GM10248 (cell line): ENCODE measurements at regions not wholly inside any gene's neighbourhood (a gene's known extent, or its start where the extent isn't known, plus 50 kb on each side); places are given as distances from the start of the nearest gene placed in this dataset.
"Not testable (repeated sequence)": the region's sequence is repeated elsewhere in the genome, so short reads cannot be mapped to it uniquely, and the experiment has no call there.

Source experiments
- CTCF ChIA-PET: fragments of 300-600 bp; sonication (Branson Sonifier 250); formaldehyde crosslinking; extraction: SDS; loops from one replicate; lab custom pipeline; 2021; ENCODE audit warnings: antibody characterized with exemption; lab: Yijun Ruan, JAX
- POLR2A ChIA-PET: fragments of 350-650 bp; sonication (Branson Sonifier 250); formaldehyde crosslinking; extraction: SDS; loops from one replicate; lab custom pipeline; 2020; ENCODE audit warnings: antibody characterized with exemption; lab: Yijun Ruan, JAX
- DNase-seq: peaks from one replicate; pipeline ENCODE4 v3.0.0; 2012; ENCODE audit errors: extremely low spot score
- TF ChIP-seq, protein P1 (sequence below): IDR thresholded peaks from 2 replicates; pipeline ENCODE4 v1.5.1; 2012; ENCODE audit warnings: mild to moderate bottlenecking, low read depth; ENCODE audit errors: extremely low read depth, missing control alignments, control extremely low read depth

GRCh38 chr18:8912348-8913326 is 189.9 kb upstream of the NDUFV2 start:
- TF ChIP-seq, protein P1, sequence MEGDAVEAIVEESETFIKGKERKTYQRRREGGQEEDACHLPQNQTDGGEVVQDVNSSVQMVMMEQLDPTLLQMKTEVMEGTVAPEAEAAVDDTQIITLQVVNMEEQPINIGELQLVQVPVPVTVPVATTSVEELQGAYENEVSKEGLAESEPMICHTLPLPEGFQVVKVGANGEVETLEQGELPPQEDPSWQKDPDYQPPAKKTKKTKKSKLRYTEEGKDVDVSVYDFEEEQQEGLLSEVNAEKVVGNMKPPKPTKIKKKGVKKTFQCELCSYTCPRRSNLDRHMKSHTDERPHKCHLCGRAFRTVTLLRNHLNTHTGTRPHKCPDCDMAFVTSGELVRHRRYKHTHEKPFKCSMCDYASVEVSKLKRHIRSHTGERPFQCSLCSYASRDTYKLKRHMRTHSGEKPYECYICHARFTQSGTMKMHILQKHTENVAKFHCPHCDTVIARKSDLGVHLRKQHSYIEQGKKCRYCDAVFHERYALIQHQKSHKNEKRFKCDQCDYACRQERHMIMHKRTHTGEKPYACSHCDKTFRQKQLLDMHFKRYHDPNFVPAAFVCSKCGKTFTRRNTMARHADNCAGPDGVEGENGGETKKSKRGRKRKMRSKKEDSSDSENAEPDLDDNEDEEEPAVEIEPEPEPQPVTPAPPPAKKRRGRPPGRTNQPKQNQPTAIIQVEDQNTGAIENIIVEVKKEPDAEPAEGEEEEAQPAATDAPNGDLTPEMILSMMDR, result no peak
- DNase-seq, result peak; percentile 39
- ChIA-PET POLR2A (no interaction called here), CTCF (no interaction called here)

- DNase-seq, CTCF ChIA-PET, POLR2A ChIA-PET: not testable (repeated sequence)
Measured at GRCh38 chr18:8913606-8914403, 188.7 kb upstream of the NDUFV2 start.

- CTCF ChIA-PET, POLR2A ChIA-PET, DNase-seq: not testable (repeated sequence)
Measured at GRCh38 chr18:8914404-8915264, 187.9 kb upstream of the NDUFV2 start.

- POLR2A ChIA-PET, DNase-seq: not testable (repeated sequence)
- CTCF ChIA-PET, result interaction anchor here (0.7 to 1.2 kb wide), 2 partner anchors 11 to 267 kb away, joined by 3 to 4 read pairs; no protein-coding TSS in a partner anchor
Measured at GRCh38 chr18:8920856-8921787, 181.4 kb upstream of the NDUFV2 start.

DNA sequence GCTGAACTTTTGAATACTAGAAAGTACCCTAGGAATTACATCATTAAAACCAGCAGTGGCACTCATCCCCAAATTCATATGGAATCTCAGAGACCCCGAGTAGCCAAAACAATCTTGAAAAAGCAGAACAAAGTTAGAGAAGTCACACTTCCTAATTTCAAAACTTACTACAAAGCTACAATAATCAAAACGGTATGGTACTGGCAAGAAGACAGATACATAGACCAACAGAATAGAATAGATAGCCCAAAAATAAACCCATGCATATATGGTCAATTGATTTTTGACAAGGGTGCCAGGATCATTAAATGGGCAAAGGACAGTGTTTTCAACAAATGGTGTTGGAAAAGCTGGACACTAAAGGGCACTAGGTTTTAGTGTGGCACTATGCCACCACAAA is 176.0 kb upstream of the NDUFV2 start:
- TF ChIP-seq, protein P1, result no peak
- ChIA-PET CTCF (no interaction called here), POLR2A (no interaction called here)
- DNase-seq, result no peak

DNA sequence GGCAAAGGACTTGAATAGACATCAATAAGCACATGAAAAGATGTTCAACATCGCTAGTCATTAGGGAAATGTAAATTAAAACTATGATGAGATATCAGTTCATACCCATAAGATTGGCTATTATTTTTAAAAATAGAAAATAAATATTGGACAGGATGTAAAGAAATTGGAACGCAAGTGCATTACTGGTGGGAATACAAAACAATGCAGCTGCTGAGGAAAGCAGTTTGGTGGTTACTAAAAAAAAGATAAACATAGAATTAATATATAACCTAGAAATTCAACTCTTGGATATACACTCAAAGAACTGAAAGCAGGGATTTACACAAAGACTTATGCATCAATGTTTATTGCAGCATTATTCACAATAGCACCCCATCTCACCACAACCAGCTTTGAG is 174.5 kb upstream of the NDUFV2 start:
- DNase-seq, result no peak
- ChIA-PET CTCF (no interaction called here), POLR2A (no interaction called here)
- TF ChIP-seq, protein P1, result no peak
